SH-SY5Y (cell line): ENCODE measurements at regions not wholly inside any gene's neighbourhood (a gene's known extent, or its start where the extent isn't known, plus 50 kb on each side); places are given as distances from the start of the nearest gene placed in this dataset.

Experiments used
- GATA2 ChIP-seq: IDR thresholded peaks from 2 replicates; pipeline ENCODE4 v1.6.1; 2011; ENCODE audit warnings: mild to moderate bottlenecking, low read depth, low read length
- GATA3 ChIP-seq: IDR thresholded peaks from 2 replicates; pipeline ENCODE4 v1.6.1; 2011; ENCODE audit warnings: low read depth, mild to moderate bottlenecking, low read length, moderate library complexity

DNA sequence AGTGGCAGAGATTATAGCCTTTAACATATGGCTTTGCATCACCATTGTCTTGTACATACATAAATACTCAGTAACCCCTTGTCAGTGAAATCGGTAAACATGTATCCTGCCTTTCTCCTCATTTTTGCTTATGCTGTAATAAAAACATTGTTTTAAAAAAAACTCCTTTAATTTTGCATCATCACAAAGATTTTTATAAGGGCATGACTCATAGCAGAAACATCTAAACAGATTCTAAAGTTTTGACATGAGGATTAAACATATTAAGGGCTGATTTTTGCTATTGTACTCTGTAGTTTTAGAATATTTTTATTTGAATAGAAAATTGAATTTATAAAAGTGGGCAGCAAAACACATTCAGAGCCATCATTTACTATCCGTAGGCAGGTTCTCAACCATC is 275.9 kb downstream of the ZIC4 start:
- TF ChIP-seq GATA2 (no peak), GATA3 (no peak)

DNA sequence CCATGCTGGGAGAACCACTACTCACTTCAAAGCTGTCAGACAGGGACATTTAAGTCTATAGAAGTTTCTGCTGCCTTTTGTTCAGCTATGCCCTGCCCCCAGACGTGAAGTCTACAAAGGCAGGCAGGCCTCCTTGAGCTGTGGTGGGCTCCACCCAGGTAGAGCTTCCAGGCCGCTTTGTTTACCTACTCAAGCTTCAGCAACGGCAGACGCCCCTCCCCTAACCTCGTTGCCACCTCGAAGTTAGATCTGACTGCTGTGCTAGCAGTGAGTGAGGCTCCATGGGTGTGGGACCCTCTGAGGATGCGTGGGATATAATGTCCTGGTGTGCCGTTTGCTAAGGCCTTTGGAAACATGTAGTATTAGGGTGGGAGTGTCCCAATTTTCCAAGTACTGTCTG is 276.7 kb downstream of the ZIC4 start:
- TF ChIP-seq GATA2 (no peak), GATA3 (no peak)

DNA sequence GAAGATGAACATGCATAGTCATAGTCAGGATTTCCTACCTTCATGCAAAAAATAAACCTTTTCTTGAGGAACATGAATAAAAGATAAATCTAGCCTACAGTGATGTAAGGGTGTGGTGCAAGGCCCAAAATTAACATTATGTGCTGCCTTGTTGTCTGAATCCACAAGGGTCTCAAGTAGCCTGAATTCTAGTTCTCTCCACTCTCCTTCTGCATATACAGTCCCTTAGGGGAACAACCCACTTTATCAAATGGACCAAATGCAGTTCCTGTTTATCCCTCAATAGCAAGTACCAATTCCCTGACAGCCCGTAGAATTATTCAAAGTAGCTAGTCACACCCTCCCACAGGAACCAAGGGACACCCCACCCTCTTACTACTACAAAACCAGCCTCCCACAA is 284.0 kb downstream of the ZIC4 start:
- TF ChIP-seq GATA3, result no peak
- TF ChIP-seq GATA2, result no peak

DNA sequence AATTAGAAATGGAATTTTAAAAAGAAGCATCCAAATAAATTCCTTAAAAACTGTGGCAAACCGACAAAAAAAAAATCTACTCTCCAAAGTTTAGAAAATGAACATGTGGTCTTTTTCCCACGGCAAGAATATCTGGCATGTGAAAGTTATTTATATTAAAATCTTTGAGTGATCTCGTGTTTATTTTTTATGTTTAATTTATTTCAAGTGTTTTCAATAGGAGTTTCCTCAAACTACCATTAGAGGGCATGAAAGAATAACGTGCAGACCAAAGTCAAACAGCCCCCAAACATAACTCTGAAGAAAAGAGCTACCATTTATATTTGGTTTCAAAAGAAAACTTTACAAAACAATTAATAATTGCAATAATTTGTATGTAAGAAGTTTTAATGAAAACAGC is 286.4 kb downstream of the ZIC4 start:
- no peak for TF ChIP-seq GATA3
- no peak for TF ChIP-seq GATA2

DNA sequence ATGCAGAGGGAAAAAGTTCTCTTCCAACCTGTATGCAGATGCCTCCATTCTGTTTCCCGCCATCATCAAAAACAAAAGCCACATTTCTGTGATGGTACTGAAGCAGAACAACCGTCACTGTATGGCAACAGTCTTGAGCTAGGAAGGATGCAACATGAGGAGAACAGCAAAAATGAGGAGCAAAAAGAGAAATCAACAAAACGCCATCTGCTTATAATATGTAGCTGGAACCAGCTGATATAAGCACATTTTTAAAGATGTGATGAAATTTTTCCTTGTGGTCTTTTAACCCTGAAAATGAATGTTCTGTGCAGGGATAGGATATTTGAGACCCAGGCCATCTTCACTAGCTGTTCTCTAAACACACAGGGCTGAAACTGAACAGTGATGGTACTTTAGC is 287.0 kb downstream of the ZIC4 start:
- TF ChIP-seq GATA3 (no peak), GATA2 (no peak)

DNA sequence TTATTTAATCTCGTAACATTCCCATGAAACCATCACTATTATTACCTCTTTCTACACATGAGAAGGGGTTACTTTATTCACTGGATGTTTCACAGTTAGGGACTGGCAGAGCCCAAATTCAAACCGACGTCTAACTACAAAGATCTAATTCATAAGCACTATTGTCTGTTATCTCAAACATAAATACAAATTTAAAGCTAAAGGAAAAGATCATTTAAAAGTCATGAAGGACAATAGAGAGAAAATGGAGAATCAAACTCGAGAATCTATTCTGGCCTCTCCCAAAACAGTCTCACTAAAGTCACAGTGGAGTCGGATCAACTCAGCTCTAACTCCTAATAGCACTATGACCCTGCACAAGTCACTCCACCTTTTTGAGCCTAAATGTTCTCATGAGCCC is 287.7 kb downstream of the ZIC4 start:
- TF ChIP-seq GATA3 (no peak), GATA2 (no peak)

DNA sequence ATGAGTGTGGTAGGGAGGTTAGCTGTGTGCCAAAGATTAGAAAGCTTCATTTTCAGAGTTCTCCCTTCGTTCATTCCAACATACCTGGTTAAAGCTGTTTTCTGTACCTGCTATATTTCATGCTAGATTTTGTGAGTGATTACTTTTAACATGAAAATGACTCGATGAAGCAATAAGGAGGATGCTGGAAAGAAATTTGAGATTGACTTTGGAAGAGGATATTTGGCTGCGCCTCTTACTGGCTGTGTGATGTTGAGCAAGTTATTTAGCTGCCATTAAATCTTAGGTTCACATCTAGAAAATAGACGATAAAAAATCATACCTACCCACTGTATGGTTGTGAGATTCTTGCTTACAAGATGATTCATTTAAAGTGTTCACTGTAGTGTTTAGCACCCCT is 288.7 kb downstream of the ZIC4 start:
- no peak for TF ChIP-seq GATA2
- TF ChIP-seq GATA3, result no peak

DNA sequence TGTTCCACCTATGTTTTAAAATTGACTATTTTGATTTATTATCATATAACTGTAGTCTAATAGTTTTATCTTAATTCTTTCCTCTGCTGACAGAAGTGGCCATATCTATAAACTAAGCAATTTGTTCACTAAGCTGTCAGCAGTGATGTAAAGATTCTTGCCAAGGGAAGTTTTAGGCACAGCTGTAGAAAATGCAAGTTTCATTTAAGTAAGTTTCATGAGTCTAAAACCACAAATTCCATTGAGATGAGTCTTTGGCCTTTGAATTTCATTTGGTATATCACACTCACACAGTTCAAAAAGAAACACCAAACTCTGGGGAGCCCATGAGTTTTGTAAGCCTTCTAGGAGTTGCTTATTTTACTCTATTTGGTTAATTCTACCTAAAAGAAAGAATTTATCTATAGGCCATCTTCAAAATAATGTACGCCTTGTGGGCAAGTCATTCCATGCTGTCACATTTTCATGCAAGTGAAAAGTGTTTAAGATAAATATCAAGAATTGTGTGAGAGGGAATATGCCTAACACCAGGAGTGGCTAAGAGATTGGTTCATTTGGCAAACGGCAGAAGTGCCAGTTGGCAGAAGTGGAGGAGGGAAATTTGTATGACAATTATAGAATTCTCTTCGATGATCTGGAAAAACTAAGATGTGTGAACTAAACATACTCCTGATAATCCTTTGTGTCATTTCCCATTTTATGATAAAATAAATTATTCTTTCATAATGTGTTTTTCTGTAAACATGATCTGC is 292.9 kb downstream of the ZIC4 start:
- TF ChIP-seq GATA2 (no peak), GATA3 (no peak)

DNA sequence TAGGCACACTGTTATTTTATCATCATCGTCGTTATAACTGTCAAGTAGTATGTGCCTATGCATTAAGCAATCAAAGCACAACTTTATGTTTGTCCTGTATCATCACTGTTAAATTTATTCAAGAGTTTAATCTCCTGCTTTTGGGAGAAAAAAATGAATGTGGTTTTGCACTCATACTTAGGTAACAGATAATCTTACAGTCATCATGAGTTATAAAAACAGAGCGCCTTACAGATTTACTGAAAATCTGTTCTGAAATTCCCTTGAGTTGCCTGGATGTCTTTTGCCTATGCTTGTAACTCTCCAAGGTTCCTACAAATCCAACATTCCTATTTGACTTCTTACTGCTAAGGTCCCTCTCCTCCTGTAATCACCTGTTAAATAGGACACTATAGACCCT is 307.3 kb downstream of the ZIC4 start:
- no peak for TF ChIP-seq GATA3
- no peak for TF ChIP-seq GATA2

DNA sequence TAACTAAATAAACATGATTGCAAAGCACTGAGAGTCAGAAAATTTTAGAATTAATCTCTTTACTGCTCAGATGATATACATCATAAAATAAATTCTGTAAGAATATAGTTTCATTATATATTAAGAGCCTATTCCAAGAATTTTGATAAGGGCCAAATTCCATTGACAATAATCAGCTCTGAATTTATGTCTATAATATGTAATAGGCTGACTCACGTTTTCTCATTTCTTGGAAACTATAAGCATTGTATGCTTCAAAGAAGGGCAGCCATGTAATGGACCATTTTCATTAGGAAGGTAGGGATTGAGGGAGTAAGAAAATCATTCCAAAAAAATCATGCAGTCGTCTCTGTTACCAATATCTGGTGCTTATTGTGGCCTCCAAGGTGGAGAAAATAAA is 315.9 kb downstream of the ZIC4 start:
- TF ChIP-seq GATA3 (no peak), GATA2 (no peak)

DNA sequence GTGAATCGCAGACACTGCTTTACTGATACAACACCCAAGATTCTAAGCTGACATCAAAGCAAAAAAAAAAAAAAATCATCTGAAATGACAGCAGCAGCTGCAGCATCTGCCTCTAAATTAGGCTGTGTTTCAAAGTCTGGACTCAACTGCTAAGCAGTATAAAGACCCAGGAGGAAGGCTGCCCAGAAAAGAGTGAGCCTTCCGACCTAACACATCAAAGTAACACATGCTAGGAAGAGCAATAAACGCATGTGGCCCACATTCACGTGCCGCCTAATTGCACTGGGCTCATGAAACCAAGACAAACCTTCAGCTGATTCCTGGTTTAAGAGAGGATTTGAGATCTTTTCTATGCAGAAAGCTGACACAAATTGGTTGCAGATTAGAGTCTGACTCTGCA is 317.1 kb downstream of the ZIC4 start:
- no peak for TF ChIP-seq GATA3
- TF ChIP-seq GATA2, result no peak

DNA sequence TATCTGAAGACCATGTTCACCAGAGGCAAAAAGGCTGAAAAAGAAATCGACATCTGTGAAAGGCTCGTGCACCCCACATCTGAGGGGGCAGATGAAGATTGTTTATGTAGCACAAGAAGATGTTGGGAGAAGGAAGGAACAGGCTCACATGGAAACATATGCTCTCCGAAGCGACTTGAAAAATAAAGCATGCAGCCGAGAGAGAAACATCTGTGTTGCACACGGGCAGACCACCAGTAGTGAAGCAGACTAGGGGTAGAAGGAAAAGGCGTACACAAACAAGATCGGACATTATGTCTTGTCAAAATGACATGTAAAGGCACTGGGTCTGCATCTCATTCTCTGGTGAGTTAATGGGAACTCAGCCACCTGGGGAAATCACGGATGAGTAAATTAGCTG is 356.5 kb downstream of the ZIC4 start:
- TF ChIP-seq GATA2 (no peak), GATA3 (no peak)

DNA sequence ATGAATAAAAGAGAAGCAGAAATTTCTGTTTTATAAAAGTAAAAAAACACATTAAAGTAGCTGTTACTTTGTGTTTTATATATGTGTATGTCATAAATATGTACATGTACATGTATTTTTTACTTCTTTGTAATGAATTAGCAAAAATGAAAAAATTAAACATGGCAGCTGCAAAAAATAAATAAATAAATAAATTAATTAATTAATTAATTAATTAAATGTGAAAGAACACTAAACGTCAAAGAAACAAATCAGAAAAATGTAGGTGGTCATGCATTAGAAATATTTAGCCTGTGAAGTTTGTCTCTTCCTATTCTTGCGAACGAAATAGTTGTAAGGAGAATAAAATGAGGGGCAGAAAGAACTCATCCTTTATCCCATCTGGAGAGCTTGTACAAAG is 357.0 kb downstream of the ZIC4 start:
- TF ChIP-seq GATA3, result no peak
- TF ChIP-seq GATA2, result no peak

DNA sequence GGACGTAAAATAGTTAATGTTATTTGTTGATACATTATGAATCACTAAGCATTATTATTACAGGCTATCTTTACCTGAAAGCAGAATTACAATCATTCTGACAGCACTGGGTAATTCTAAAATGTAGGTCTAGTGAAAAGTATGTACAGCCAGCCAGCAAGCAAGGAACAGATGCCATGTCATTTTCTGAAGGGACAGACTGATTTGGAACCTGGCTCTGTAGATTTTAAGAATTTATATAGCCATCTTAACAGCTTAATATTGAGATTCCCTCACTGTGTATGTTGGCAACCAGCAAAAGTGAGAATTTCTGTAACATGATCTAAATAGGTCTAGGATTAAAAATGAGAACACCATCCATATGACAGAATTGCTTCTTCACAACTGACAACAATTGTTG is 359.4 kb downstream of the ZIC4 start:
- TF ChIP-seq GATA3 (no peak), GATA2 (no peak)

DNA sequence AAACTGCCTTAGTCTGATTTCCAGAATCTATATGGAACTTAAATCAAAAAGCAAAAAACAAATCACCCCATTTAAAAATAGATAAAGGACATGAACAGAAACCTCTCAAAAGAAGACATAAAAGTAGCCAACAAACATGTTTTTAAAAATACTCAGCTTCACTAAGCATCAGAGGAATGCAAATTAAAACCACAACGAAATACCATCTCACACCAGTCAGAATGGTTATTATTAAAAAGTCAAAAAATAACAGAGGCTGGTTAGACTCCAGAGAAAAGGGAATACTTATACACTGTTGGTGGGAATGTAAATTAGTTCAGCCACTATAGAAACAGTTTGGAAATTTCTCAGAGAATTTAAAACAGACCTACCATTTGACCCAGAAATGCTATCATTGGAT is 367.9 kb downstream of the ZIC4 start:
- no peak for TF ChIP-seq GATA3
- no peak for TF ChIP-seq GATA2

DNA sequence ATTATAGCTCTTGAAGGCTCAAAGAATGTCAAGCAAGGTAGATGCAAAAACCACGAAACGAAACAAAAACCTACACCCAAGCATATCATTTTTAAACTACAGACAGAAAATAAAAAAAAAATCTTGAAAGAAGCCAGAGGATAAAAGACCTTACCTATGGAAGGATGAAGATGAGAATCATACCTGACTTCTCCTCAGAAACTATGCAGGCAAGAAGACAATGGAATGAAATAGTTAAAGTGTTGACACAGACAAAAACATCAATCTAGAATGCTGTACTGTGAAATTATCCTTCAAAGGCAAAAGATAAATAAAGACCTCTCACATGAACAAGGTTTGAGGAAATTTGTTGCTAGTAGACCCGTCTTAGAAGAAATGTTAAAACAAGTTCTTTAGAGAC is 372.0 kb downstream of the ZIC4 start:
- TF ChIP-seq GATA3, result no peak
- TF ChIP-seq GATA2, result no peak
